ENCODE measurements at regions not wholly inside any gene's neighbourhood (a gene's known extent, or its start where the extent isn't known, plus 50 kb on each side); places are given as distances from the start of the nearest gene placed in this dataset.

DNA sequence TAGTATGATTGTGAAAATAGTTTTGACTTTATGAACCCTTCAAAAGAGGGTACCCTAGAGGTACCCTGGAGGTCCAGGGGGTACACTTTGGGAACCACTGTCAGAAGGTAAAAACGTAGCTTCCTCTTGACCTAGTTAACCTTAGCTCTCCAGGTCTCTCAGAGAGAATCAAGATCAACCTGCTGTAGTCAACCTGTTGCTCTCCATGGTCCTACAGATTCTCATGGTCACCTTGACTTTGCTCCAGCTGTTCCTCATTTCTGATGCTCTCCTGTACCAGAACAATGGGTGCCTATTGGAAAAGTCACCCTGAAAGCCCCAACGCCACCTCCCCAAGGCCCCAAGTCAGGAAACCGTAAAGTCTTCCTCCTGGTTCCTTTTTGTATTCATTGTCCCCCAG is 294.4 kb upstream of the CDH4 start:
- DNase-seq (ENCODE audit: low read depth in 2 of 2), result no peak

DNA sequence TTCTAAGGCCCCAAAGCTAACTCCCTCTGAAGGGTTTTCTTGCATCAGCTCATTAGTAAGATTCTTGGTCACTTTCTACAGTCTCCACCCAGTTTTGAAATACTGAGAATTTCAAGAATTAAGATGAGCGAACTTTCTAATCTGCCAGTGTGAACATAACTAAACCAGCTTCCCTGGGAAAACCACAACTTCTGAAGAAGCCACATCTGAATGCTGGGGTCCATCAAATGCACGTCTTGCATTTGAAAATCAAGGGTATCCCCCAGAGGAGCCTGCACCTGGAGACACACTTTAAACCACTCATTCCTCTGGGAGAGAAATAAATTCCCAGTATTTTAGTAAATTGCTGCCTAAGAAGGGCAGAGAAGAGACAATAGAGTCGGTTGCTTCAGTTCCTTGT is 292.1 kb upstream of the CDH4 start:
- no peak for DNase-seq (ENCODE audit: low read depth in 2 of 2)

DNA sequence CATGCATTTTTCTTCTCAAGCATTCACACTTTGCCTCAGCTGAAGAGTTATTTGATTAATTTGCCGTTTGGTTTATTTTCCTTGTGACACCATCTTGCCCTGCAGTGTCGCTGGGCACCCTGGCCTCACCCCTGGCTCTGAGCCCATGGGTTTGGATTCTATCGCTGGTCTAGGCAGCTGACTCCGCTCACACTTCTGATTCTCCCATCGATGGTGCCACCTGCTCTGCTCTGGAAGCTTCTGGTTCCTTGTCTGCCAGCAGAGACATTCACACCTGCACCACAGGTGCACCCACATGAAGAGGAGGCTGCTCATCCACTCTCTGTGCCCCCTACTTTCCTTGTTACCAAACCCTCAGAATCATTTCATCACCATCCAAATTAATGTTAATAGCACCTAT is 291.6 kb upstream of the CDH4 start:
- DNase-seq (ENCODE audit: low read depth in 2 of 2), result no peak

DNA sequence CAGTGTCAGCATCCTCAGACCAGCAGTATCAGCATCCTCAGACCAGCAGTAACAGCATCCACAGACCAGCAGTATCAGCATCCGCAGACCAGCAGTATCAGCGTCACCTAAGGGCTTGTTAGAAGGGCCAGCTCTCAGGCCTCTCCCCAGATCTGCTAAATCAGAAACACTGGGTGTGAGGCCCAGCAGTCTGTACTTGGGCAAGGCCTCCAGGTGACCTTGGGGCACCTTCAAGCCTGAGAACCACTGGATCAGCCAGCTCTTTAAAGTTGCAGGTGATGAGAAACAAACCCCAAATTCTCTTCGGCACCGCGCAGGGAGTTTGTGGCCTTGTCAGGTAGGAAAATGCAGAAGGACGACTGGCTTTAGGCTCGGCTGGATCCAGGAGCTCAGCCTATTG is 290.5 kb upstream of the CDH4 start:
- no peak for DNase-seq (ENCODE audit: low read depth in 2 of 2)

DNA sequence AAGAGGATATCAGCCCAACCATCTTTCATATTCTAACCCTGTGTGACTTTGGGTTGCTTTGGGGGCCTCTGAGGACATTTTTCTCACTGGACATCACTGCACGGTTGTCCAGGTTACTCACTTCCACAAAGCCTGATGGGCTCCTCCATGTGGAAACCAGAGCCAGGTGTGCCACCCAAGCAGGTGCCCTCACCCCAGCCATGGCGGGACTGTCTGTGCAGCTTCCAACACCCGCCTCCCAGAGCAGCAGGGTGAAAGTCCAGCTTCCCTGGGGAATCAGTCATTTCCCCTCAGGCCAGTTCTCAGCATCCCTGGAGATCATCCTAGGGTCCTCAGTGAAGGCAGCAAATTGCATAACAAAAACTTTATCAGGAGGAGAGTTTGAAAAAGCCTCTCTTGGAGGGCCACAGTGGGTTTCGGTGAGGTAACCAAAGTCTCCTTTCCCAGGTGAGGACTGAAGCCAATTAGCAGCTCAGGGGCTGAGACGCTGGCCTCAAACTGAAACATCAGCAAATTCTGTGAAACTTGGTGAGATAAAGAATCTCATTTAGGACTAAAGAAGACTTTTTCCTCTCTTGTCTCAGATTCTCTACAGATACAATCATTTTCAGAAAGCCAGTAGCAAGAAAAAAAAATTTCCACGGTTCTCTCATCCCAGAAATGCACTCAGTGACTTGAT is 289.6 kb upstream of the CDH4 start:
- DNase-seq (ENCODE audit: low read depth in 2 of 2), result no peak

DNA sequence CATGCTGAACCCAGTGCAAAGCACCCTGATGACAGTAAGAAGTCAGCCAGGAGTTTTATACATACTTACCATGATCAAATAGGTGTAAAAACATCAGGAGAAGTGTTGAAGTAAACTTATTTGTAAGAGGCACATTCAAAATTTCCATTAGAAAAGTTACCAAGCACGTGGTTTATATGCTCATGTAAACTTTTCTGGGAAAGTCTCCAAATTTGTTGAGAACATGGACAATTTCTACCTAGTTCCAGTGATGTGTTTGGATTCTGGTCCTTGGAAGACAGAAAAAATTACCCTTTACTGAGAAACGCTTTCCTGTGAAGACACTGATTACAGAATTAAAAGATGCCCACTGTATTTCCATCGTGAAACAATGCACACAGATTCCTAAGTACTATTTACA is 288.9 kb upstream of the CDH4 start:
- DNase-seq (ENCODE audit: low read depth in 2 of 2), result no peak

DNA sequence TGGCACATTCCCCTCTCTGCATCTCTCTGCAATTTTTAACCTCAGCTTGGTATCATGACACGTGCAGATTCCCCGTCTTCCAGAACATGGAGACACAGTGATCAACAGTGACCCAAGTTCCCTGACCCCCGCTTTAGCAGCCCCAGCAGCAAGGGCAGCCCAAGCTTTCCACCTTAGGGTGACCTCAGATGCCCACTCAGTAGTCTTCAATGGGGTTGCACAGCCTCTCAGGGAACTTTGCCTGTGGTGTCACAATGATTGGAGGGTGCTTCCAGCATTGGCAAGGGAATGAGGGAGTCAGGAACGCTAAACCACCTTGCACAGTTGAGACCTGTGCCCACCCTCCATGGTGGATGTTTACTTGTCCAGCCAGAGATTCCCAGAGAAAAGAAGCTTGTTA is 287.1 kb upstream of the CDH4 start:
- DNase-seq (ENCODE audit: low read depth in 2 of 2), result no peak

DNA sequence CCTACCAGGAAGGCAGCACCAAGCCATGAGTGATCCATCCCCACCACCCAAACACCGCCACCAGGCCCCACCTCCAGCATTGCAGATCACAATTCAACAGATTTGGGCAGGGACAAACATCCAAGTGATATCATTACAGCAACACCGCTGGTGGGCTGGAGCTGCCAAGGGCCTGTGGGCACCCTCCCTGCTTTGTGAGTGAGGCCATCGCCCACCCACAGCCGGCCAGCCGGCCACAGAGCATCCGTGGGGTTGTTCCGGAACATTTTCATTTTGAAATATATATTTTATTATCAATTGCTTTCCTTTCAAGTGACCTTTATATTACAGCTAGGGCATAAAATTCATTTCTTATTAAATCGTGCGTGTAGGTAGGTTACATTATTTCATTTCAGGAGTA is 286.0 kb upstream of the CDH4 start:
- no peak for DNase-seq (ENCODE audit: low read depth in 2 of 2)

DNA sequence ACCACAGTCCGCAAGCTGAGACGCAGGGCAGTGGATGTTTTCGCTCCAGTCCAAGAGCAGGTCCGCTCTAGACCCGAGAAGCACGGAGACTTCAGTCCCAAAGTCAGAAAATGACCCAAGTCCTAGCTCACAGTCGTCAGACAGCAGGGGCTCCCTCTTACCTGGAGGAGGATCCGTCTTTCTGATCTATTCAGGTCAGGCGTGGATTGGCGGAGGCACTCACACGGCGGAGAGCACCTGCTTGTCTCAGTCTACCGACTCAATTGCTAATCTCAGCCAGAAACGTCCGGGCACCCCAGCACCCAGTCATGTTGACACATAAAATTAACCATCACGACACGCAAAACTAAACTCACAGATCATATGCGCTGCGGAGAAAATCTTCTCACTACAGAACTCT is 285.3 kb upstream of the CDH4 start:
- DNase-seq (ENCODE audit: low read depth in 2 of 2), result no peak

DNA sequence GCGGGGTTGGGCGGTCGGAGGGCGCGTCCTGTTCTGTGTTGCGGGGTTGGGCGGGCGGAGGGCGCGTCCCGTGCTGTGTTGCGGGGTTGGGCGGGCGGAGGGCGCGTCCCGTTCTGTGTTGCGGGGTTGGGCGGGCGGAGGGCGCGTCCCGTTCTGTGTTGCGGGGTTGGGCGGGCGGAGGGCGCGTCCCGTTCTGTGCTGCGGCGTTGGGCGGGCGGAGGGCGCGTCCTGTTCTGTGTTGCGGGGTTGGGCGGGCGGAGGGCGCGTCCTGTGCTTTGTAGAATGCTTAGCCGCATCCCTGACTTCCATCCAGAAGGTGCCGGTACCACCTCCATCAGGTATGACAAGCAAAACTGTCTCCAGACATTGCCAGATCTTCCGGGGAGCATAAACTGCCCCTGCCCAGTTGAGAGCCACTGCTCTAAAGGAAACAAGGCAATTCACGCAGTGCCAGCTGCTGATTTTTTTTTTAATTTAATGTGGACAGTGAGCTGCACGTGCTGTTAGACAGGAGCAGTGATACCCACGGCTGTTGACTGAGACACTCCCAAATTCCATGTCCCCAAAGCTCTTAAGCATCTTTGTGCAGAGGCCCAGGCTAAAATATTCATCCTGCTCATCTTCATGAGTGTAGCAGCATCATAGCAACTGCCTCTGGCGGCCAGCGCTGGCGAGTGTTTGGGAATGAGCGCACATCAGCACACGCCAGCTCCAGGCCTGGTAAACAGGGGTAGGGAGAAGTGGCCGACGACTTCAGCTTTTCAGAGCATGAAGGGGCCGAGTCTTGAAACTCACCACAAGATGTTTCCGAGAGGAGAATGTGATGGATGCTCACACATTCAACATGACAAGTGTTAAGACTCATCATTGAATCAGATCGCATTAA is 284.4 kb upstream of the CDH4 start:
- no peak for DNase-seq (ENCODE audit: low read depth in 2 of 2)

DNA sequence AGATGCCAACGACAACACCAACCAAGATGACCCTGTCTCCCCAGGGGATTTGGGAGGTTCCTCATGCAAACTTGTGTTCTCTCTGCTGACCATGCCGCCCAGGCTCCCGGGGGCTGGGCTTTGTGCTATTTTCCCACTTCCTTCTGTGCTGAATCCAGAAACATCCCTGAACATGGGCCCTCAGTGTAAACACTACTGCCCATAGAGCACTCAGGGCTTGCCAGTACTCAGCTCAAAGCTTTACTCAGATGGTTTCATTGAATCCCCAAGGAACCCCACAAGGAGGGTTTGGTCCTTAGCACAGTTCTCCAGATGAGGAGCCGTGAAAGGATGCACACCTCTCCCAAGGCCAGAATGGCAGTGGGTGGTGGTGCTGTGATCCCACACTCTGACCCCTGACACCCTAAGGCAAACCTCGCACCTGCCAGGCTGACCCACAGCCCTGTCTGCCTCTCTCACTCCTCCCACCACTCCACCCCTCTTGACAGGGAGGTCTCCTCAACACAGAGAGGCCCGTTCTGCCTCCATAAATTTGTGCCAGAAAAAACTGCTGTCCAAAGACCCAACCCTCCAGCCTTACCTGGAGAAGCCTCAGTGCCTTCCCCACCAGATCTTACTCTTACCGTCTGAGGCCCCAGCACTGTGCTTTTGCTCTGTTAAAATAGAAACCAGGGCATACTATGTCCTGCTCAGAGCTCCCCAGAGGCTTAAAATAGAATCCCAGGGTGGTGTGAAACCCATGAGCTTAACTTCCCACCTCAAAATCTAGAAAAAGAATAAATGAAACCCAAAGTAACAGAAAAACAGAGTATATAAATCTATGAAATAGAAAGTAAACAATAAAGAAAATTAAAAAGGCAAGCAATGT is 283.0 kb upstream of the CDH4 start:
- no peak for DNase-seq (ENCODE audit: low read depth in 2 of 2)

DNA sequence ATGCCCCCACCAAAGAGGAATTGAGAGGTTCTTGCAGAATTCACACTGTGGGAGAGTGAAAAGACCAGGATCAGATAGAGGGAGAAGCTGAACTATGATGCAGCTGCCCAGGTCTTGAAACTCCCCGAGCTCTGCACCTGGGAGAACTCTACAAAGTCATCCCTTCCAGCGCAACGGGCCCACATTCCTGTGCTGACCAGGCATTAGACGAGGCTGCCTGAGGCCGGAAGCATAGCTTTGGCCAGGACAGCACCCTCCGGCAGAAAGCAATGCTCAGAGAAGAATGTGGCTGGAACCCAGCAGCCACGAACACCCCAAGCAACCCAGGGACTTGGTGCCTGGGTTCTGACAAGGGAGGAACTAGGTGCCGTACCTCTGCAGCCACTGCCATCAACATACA is 281.5 kb upstream of the CDH4 start:
- no peak for DNase-seq (ENCODE audit: low read depth in 2 of 2)

DNA sequence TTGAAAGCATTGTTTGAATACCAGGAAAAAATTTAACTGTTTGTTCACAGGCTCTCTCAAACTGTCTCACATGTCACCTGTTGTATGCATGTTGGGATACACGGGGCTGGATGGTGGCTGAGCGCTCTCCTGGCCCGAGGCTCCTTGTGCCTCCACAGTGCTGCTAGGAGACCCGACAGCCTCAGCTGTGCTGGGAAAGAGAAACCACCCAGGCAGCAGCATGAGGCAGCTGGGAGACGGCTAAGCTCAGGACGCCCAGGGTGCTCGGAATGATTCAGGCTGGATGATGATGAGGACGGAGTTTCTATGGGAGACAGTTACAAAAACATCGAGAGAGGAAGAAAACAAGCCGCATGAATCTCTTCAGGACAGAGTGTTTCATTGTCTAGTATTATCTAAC is 278.0 kb upstream of the CDH4 start:
- DNase-seq (ENCODE audit: low read depth in 2 of 2), result no peak

DNA sequence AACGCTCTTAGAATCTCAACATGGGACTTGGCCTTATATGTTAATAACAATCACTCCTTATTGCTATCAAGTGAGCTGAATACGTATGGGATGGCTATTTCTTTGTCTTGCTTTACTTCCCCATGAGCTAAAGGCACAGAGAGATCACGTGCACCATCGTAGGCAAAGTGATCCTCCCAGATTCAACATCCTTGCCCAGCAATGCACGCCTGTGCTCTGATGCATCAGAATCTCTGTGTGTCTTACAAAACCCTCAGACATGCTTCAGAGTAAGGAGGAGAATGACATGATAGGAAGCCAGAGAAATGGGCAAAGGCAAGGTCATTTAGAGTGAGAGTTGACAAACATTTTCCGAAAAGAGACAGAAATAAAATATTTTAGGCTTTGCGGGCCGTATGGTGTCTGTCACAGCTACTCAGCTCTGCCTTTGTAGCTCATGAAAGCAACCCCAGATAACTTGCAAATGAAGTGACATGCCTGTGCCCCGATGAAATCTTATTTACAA is 277.6 kb upstream of the CDH4 start:
- no peak for DNase-seq (ENCODE audit: low read depth in 2 of 2)

DNA sequence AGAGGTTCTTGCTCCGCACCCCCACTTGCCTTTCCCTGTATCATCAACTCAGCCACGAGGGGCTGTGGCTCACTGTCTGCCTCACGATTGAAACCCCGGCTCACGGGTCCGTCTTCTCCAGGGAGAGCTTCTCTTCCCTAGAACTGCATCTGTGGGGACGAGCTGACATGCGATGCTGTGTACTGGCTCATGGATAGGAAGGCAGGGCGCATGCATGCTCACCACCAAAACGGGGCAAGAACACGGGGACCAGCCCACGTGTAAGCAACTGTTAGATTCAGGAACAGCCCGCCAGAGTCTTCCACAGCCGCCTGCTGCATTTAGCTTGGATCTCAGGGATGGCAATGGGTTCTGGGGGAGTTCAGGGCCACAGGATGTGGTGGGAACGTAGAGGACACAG is 275.9 kb upstream of the CDH4 start:
- DNase-seq (ENCODE audit: low read depth in 2 of 2), result no peak

DNA sequence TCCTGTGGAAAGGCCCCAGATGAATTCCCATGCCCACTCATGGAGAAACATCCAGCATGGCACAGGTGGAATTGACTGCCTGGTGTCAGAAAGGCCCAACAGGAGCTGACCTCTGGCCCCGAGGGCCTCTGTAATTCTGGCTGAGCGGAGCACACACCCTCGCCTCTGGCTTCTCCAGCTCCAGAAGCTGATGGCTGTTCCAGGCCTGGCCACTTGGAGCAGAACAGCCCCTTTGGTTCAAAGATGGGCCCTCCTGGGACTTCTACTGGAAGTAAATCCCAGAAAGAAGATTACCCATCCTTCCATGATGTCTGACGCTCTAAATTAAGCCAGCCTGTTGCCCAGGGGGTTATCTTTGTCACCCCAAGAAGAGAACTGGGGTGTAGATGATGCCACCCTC is 275.1 kb upstream of the CDH4 start:
- no peak for DNase-seq (ENCODE audit: low read depth in 2 of 2)

DNA sequence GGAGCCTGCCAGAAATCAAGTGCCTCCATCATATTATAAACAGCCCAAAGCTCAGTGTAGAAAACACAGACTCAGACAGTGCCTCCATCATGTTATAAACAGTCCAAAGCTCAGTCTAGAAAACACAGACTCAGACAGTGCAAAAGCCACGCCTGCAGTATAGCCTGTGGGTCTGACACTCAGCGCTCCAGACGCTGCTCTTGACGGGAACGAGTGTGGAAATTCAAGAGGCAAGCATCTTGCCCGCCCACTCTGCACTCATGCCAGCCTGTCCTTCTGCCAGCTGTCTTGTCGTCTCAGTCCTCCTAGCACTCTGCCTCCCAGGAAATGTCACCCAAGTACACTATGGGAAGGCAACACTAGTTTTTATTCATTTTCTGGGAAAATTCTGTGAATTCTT is 274.2 kb upstream of the CDH4 start:
- DNase-seq (ENCODE audit: low read depth in 2 of 2), result no peak

DNA sequence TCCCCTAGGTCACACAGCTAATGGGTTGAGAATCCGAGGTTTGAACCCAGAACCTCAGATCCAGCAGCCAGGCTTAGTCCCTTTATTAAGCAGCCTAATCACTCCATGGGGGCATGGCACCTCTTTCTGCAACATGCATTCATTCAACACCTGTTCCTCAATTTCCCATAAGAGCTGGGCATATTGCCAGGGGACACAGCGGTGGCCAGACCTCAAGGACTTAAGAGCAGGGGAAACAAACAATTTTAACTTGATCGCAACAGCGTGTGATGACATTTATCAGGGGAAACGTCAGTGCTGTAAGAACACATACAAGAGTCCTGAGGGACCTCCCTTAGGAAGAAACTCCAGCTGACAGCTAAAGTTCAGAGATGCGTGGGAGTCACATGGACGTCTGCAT is 267.4 kb upstream of the CDH4 start:
- no peak for DNase-seq (ENCODE audit: low read depth in 2 of 2)

DNA sequence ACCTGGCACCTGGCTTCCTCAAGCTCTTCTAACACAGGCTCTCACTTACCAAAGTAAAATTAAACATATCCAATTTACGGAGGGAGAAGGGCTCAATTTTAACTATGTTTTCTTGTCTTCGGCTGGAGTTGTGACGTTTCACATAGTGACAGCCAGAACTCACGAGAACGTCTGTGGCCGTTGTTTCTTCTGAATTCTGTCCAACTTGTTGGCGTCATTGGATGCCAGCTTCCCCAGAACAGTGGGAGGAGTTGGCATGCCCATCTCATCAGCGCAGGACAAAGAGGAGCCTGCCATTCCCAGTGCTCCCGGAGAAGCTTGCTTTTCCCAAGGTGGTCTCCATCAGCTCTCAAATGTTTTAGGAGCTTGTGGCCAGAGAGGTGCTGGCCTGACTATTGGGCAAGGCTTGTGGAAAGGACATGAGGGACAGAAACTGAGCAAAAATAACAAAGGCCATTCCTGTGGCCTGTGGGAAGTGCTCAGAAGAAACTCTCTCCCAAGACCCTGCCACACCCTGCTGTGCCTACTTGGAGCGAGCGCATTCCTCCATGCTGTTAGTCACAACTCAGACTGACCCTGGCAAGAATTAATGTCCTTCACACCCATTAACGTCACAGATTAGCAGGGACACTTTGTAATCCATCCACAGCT is 265.4 kb upstream of the CDH4 start:
- DNase-seq (ENCODE audit: low read depth in 2 of 2), result no peak

DNA sequence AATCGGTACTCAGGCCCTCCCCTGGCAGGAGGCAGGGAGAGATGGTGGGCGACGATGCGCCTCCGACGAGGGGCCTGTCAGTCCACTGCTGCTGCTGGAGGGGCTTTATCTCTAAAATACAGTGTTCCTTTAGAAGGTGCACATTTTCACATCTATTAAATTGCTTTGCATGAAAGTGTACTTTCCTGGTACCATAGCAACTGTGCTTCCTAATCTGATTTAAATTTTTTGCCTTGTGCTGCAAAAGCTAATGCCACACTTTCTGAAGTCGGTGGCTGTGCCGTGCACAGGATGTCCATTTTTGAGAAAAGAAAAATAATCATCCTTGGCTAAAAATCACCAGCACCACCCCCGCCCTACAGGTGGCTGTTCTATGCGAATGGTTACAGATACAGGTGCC is 262.0 kb upstream of the CDH4 start:
- no peak for DNase-seq (ENCODE audit: low read depth in 2 of 2)

DNA sequence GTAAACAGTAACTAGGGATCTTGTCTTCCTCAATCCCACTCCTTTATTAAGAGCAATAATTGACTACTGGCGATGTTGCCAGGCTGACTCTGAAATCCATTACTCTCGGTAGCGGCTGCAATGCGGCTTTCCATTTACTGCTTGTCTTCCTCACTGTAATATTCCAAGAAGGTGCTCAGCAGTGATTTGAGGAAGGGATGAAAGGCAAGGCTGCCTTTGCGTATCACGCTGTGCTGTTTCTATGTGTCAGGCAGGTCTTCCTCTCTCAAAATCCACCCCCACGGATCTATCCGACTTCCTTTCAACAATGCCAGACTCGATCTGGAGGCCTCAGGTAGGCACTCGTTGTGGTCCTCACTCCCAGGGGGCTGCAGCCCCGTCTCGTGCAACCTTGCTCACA is 261.4 kb upstream of the CDH4 start:
- no peak for DNase-seq (ENCODE audit: low read depth in 2 of 2)

All from stimulated activated CD8-positive, alpha-beta memory T cell treated with anti-CD3 and anti-CD28 coated beads, Interleukin-7, amount 100 ng/mL, for 1 hour (primary cell).